Keratinocyte (primary cell): ENCODE measurements at regions not wholly inside any gene's neighbourhood (a gene's known extent, or its start where the extent isn't known, plus 50 kb on each side); places are given as distances from the start of the nearest gene placed in this dataset.

Experiments used
- DNase-seq: peaks from one replicate; pipeline ENCODE4 v3.0.0-alpha.2; 2011; ENCODE audit warnings: low read depth, missing footprints, low spot score
- FAIRE-seq: peaks from 2 replicates; lab custom pipeline; 2011; peaks lifted over from hg19 to GRCh38; lab: Jason Lieb, UNC
- H2AFZ ChIP-seq: 2 replicates; pipeline ENCODE4 v1.6.0; 2012; ENCODE audit warnings: low read length, control low read depth, inconsistent platforms; ENCODE audit not compliant: control insufficient read depth
- H3K27ac ChIP-seq: 2 replicates; pipeline ENCODE4 v1.5.1; 2011; ENCODE audit warnings: low read length; ENCODE audit not compliant: control insufficient read depth, insufficient read depth
- H3K27me3 ChIP-seq: 3 replicates; pipeline ENCODE4 v1.6.0; 2011; ENCODE audit warnings: low read length; ENCODE audit not compliant: control insufficient read depth, insufficient read depth; ENCODE audit errors: extremely low read depth
- H3K36me3 ChIP-seq, 2 experiments: 2 replicates in 1 of 2; 3 replicates in 1 of 2; pipeline ENCODE4 v1.5.1; 2011; ENCODE audit warnings: low read length in 2 of 2, mild to moderate bottlenecking in 1 of 2; ENCODE audit not compliant: control insufficient read depth in 2 of 2, insufficient read depth in 2 of 2; ENCODE audit errors: extremely low read depth in 1 of 2
- H3K4me1 ChIP-seq: 3 replicates; pipeline ENCODE4 v1.5.1; 2011; ENCODE audit warnings: low read length; ENCODE audit not compliant: control insufficient read depth, insufficient read depth; ENCODE audit errors: extremely low read depth
- H3K4me2 ChIP-seq: 3 replicates; pipeline ENCODE4 v1.6.0; 2011; ENCODE audit warnings: low read depth, low read length; ENCODE audit not compliant: control insufficient read depth, insufficient read depth; ENCODE audit errors: extremely low read depth
- H3K4me3 ChIP-seq, 3 experiments: fragments of 200-600 bp in 1 of 3; sonication (generic) in 1 of 3; 2 replicates in 2 of 3; 3 replicates in 1 of 3; pipeline ENCODE4 v1.5.1; 2011 to 2016; ENCODE audit warnings: low read length in 3 of 3, mild to moderate bottlenecking in 3 of 3, control low read depth in 2 of 3, inconsistent platforms in 1 of 3, low read depth in 1 of 3, mixed read lengths in 1 of 3, mixed run types in 1 of 3, moderate library complexity in 1 of 3; ENCODE audit not compliant: control insufficient read depth in 2 of 3, insufficient read depth in 2 of 3; ENCODE audit errors: extremely low read depth in 1 of 3
- H3K79me2 ChIP-seq: 2 replicates; pipeline ENCODE4 v1.6.0; 2012; ENCODE audit warnings: low read length; ENCODE audit not compliant: control insufficient read depth, insufficient read depth
- H3K9ac ChIP-seq: 3 replicates; pipeline ENCODE4 v1.6.0; 2011; ENCODE audit warnings: low read length; ENCODE audit not compliant: control insufficient read depth, insufficient read depth; ENCODE audit errors: extremely low read depth
- H3K9me1 ChIP-seq: 3 replicates; pipeline ENCODE4 v1.6.0; 2011; ENCODE audit warnings: low read length; ENCODE audit not compliant: control insufficient read depth, insufficient read depth; ENCODE audit errors: extremely low read depth
- H3K9me3 ChIP-seq: 2 replicates; pipeline ENCODE4 v1.5.1; 2012; ENCODE audit warnings: low read depth, low read length; ENCODE audit not compliant: control insufficient read depth
- H4K20me1 ChIP-seq: 3 replicates; pipeline ENCODE4 v1.6.0; 2011; ENCODE audit warnings: low read length; ENCODE audit not compliant: control insufficient read depth, insufficient read depth; ENCODE audit errors: extremely low read depth
- EZH2 ChIP-seq: IDR thresholded peaks from one replicate; pipeline ENCODE4 v1.6.1; 2012; ENCODE audit warnings: inconsistent platforms, mild to moderate bottlenecking, low read length, moderate library complexity
- dilution Hi-C: fragments of 300-500 bp; cut with MboI; formaldehyde crosslinking; loops from one replicate; pipeline ENCODE4 v1.7.0; 2020; ENCODE audit warnings: low sequenced_read_pairs; ENCODE audit not compliant: extremely low pct_ligation_motif_present
- TF ChIP-seq, protein P1 (sequence below), 3 experiments: IDR thresholded peaks in 1 of 3; conservative IDR thresholded peaks in 1 of 3; optimal IDR thresholded peaks in 1 of 3; 2 replicates in 2 of 3; 3 replicates in 1 of 3; pipeline versions ENCODE3 to v1.5.1; 2011; ENCODE audit warnings: low read length in 3 of 3, mild to moderate bottlenecking in 3 of 3, moderate library complexity in 2 of 3, control low read depth in 1 of 3, inconsistent platforms in 1 of 3; ENCODE audit not compliant: insufficient read depth in 2 of 3; ENCODE audit errors: extremely low read depth in 1 of 3

DNA sequence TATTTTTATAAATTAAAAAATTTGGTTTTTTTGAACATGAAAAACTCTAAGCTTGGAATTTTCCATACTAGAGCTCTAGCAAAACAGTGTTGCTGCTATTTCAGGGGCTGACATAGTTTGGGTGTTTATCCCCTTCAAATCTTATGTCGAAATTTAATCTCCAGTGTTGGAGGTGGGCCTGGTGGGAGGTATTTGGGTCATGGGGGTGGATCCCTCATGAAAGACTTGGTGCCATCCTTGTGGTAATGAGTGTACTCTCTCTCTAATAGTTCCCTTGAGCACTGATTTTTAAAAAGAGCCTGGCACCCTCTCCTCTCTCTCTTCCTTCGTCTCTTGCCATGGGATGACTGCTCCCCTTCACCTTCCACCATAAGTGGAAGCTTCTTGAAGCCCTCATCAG is 244.6 kb upstream of the UBE2E3 start:
- FAIRE-seq (no peak), DNase-seq (no peak)
- dilution Hi-C loops, result no loop called here
- Histone ChIP-seq H3K9me1 (no peaks in the 10 kb centered on the region), H3K27ac (no peak overlapping the region), H3K9ac (no peak overlapping the region), H3K36me3 (no peaks in the 10 kb centered on the region), H2AFZ (no peak overlapping the region), H3K4me1 (peaks cover 4% of the 10 kb centered on the region), H3K79me2 (no peaks in the 10 kb centered on the region), H3K9me3 (no peaks in the 10 kb centered on the region), H3K4me3 (no peak overlapping the region), H3K4me2 (no peak overlapping the region), H4K20me1 (no peaks in the 10 kb centered on the region), H3K27me3 (no peaks in the 10 kb centered on the region)
- TF ChIP-seq EZH2, result no peak
- TF ChIP-seq, protein P1, sequence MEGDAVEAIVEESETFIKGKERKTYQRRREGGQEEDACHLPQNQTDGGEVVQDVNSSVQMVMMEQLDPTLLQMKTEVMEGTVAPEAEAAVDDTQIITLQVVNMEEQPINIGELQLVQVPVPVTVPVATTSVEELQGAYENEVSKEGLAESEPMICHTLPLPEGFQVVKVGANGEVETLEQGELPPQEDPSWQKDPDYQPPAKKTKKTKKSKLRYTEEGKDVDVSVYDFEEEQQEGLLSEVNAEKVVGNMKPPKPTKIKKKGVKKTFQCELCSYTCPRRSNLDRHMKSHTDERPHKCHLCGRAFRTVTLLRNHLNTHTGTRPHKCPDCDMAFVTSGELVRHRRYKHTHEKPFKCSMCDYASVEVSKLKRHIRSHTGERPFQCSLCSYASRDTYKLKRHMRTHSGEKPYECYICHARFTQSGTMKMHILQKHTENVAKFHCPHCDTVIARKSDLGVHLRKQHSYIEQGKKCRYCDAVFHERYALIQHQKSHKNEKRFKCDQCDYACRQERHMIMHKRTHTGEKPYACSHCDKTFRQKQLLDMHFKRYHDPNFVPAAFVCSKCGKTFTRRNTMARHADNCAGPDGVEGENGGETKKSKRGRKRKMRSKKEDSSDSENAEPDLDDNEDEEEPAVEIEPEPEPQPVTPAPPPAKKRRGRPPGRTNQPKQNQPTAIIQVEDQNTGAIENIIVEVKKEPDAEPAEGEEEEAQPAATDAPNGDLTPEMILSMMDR (optimal IDR thresholded peaks at IDR 0.05 in 1 of 3, IDR thresholded peaks at IDR 0.05 in 1 of 3, conservative IDR thresholded peaks at IDR 0.05 in 1 of 3; ENCODE audit: extremely low read depth in 1 of 3, insufficient read depth in 2 of 3, low read length in 3 of 3), result no peak

DNA sequence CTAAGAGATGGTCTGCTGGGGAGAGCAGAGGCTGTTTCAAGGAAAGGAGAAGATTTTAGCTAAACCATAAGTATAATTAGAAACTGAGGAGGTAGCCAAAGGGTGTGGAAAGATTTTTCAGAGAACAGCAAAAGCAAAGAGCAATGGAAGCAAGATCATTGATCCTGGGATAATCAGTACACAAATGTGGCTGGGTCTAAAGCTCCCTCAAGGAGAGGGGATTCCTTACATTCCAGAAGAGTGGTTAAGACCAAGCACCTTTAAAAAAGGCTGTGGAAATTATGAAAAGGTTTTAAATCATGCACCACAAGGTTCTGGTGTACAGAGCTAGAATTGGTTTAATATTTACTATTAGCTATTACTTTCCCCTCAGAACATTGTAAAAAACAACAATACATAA is 246.0 kb upstream of the UBE2E3 start:
- FAIRE-seq (no peak), DNase-seq (no peak)
- H3K4me3 ChIP-seq, result no peak overlapping the region
- TF ChIP-seq, protein P1 (optimal IDR thresholded peaks at IDR 0.05 in 1 of 3, IDR thresholded peaks at IDR 0.05 in 1 of 3, conservative IDR thresholded peaks at IDR 0.05 in 1 of 3; ENCODE audit: extremely low read depth in 1 of 3, insufficient read depth in 2 of 3, low read length in 3 of 3), result no peak
- TF ChIP-seq EZH2, result no peak
- no peak overlapping the region for H3K4me2 ChIP-seq
- dilution Hi-C loops, result no loop called here
- peaks cover 5% of the 10 kb centered on the region for H3K4me1 ChIP-seq
- H3K9me1 ChIP-seq, result no peaks in the 10 kb centered on the region
- no peak overlapping the region for H3K9ac ChIP-seq
- no peak overlapping the region for H3K27ac ChIP-seq
- H3K9me3 ChIP-seq, result no peaks in the 10 kb centered on the region
- H3K36me3 ChIP-seq, result no peaks in the 10 kb centered on the region
- H2AFZ ChIP-seq, result no peak overlapping the region
- H4K20me1 ChIP-seq, result no peaks in the 10 kb centered on the region
- H3K27me3 ChIP-seq, result no peaks in the 10 kb centered on the region
- H3K79me2 ChIP-seq, result no peaks in the 10 kb centered on the region
